PC-3 (cell line): ENCODE measurements at regions not wholly inside any gene's neighbourhood (a gene's known extent, or its start where the extent isn't known, plus 50 kb on each side); places are given as distances from the start of the nearest gene placed in this dataset.

Experiments
- EZH2 ChIP-seq: fragments of 300-600 bp; sonication (generic); IDR thresholded peaks from one replicate; pipeline ENCODE4 v1.6.1; 2017; ENCODE audit warnings: antibody characterized with exemption, mild to moderate bottlenecking, low read length; ENCODE audit not compliant: unreplicated experiment
- TF ChIP-seq, protein P1 (sequence below): fragments of 300-600 bp; sonication (generic); conservative IDR thresholded peaks from 2 replicates; pipeline ENCODE4 v1.5.1; 2017; ENCODE audit warnings: antibody characterized with exemption, low read depth, mild to moderate bottlenecking, low read length

DNA sequence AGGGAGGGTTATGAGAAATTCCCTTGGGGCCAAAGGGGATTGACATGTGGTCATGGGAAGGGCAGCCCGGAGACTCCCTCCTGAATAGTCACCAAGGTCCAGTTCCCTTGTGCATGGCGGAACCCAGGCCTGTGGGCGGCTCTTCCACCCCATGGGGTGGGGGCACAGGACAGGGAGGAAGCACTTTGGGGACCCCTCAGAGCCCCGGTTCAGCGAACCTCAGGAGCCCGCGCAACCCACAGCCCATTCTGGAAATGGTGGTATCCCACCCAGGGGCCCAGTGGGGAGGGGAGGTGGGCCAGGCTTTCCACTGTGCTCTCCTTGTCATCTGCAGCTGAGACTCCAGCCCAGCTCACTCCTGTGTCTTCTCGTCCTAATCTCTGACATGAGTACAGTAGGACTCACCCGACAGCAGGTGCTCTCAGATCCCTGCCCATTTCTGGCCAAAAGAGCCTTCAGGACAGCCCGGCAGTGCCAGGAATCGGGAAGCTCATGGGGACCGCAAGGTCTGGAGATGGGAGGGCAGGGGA is 255.2 kb upstream of the SFSWAP start:
- TF ChIP-seq, protein P1, sequence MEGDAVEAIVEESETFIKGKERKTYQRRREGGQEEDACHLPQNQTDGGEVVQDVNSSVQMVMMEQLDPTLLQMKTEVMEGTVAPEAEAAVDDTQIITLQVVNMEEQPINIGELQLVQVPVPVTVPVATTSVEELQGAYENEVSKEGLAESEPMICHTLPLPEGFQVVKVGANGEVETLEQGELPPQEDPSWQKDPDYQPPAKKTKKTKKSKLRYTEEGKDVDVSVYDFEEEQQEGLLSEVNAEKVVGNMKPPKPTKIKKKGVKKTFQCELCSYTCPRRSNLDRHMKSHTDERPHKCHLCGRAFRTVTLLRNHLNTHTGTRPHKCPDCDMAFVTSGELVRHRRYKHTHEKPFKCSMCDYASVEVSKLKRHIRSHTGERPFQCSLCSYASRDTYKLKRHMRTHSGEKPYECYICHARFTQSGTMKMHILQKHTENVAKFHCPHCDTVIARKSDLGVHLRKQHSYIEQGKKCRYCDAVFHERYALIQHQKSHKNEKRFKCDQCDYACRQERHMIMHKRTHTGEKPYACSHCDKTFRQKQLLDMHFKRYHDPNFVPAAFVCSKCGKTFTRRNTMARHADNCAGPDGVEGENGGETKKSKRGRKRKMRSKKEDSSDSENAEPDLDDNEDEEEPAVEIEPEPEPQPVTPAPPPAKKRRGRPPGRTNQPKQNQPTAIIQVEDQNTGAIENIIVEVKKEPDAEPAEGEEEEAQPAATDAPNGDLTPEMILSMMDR: no peak
- TF ChIP-seq EZH2: no peak
